A549 (cell line): ENCODE measurements at regions not wholly inside any gene's neighbourhood (a gene's known extent, or its start where the extent isn't known, plus 50 kb on each side); places are given as distances from the start of the nearest gene placed in this dataset.

ENCODE experiments used
- CBX8 ChIP-seq: fragments of 200-600 bp; sonication (generic); IDR thresholded peaks from 2 replicates; pipeline ENCODE4 v1.6.1; 2016
- CTCF ChIP-seq: fragments of >200 bp; sonication (Bioruptor Twin); formaldehyde crosslinking; IDR thresholded peaks from 3 replicates; pipeline ENCODE4 v1.5.1; 2016
- HOXB13 ChIP-seq: fragments of 250-450 bp; sonication (Bioruptor Pico); IDR thresholded peaks from 2 replicates; pipeline ENCODE4 v1.5.0; 2020; ENCODE audit warnings: low read depth, mild to moderate bottlenecking, moderate library complexity
- KDM1A ChIP-seq: fragments of 200-600 bp; sonication (generic); IDR thresholded peaks from 2 replicates; pipeline ENCODE4 v1.6.1; 2016; ENCODE audit warnings: low read depth, mild to moderate bottlenecking
- POLR2A ChIP-seq: IDR thresholded peaks from 2 replicates; pipeline ENCODE4 v1.6.1; 2012; ENCODE audit warnings: mild to moderate bottlenecking, low read length
- REST ChIP-seq: fragments of 200-600 bp; sonication (generic); IDR thresholded peaks from 2 replicates; pipeline ENCODE4 v1.6.1; 2016; ENCODE audit warnings: antibody characterized with exemption, mild to moderate bottlenecking, moderate library complexity

GRCh38 chr15:95557226-95558046, 773.1 kb upstream of the NR2F2 start:
- no peak for TF ChIP-seq REST
- TF ChIP-seq POLR2A: no peak
- TF ChIP-seq KDM1A: no peak
- no peak for TF ChIP-seq CBX8
- TF ChIP-seq CTCF: no peak
- TF ChIP-seq HOXB13: peak; percentile 62; the same call in 1 of the 2 replicates
